ENCODE measurements at regions not wholly inside any gene's neighbourhood (a gene's known extent, or its start where the extent isn't known, plus 50 kb on each side); places are given as distances from the start of the nearest gene placed in this dataset.

- TF ChIP-seq CTCF (IDR thresholded peaks at IDR 0.05) (no peak), POLR2AphosphoS5 (IDR thresholded peaks at IDR 0.05) (no peak), POLR2A (IDR thresholded peaks at IDR 0.05) (no peak)
These were observed 226.4 kb upstream of the SERP2 start for GRCh38 chr13:44147233-44147632.
